ENCODE measurements at regions not wholly inside any gene's neighbourhood (a gene's known extent, or its start where the extent isn't known, plus 50 kb on each side); places are given as distances from the start of the nearest gene placed in this dataset.

DNA sequence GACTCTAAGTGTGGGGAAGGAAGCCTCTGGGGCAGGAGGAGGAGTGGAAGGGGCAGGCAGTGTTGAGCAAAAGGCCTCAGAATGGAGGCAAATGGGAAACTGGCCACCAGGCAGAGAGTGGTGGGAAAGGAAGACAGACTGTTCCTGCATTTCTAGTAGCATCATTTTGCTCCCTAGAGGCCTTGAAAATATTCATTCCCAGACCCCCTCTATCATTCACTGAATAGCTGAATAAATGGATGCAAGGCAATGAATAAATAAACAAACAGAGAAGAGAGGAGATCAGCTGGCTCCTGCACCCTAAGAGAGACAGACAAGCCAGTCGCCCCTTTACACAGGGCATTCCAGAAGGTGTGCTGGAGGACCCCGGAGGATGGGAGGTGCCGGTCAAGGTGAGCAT lies 511.9 kb downstream of the BCOR start:
- no peak for DNase-seq (ENCODE audit: low spot score)
- H3K4me3 ChIP-seq = no peak overlapping the region
- TF ChIP-seq CTCF (IDR thresholded peaks at IDR 0.05) = no peak
- no peak overlapping the region for H3K27ac ChIP-seq

DNA sequence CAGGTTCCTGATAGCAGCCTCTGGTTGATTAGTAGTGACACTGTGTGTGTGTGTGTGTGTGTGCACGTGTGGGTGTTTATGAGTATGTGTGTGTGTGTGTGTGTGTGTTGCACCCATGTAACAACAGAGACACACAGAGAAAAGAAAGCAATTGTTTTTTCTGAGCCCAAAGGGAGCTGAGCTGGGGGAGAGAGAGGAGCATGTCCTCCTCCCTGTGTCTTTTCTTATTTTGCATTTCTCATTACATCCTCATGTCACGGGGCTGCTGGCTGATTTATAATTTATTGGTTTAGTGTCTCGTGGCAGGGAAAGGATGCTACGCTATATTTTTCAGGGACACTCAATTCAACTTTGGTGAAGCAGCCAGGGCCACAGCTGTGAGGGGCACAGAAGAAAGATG lies 511.4 kb downstream of the BCOR start:
- no peak for DNase-seq (ENCODE audit: low spot score)
- no peak overlapping the region for H3K27ac ChIP-seq
- no peak overlapping the region for H3K4me3 ChIP-seq
- no peak for TF ChIP-seq CTCF (IDR thresholded peaks at IDR 0.05)

DNA sequence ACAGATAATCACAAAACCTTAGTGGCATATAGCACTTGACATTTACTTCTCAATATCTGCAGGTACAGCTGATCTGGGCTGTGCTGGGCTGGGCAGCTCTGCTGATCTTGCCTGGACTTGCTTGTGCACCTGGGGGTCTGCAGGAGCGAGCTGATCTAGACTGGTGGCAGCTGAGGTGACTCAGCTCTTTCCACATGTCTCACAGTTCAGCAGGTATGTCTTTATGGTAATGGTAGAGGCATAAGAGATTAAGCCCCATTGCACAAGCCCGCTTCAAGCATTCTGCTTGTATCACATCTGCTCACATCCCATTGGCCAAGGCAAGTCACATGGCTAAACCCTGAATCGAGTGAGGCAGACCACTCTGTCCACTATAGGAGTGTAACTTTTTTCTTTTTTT lies 506.7 kb downstream of the BCOR start:
- DNase-seq (ENCODE audit: low spot score) = no peak
- H3K4me3 ChIP-seq = no peak overlapping the region
- no peak for TF ChIP-seq CTCF (IDR thresholded peaks at IDR 0.05)

DNA sequence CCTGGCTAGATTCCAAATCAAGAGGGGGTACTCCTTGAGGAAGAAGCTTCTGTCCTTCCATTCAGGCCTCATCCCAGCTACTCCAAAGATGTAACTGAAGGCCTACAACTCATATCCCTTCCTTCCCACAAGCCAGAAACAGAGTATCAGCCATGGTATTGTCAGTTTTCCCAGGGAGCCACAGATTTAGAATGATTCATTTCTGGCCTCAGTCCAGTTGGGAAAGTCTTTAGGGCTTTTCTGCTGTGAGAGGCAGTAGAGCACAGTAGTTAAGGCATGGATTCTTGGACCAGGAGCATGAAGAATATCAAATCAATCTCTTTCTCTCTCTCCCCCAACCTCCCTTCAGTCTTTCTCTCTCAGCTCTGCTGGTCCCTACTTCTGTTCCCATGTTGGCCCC lies 505.0 kb downstream of the BCOR start:
- no peak for TF ChIP-seq CTCF (IDR thresholded peaks at IDR 0.05)
- Histone ChIP-seq H3K4me3 (no peak overlapping the region), H3K27ac (no peak overlapping the region)
- no peak for DNase-seq (ENCODE audit: low spot score)

More for the DNA sequence above, 506.7 kb downstream of the BCOR start:
- no peak overlapping the region for H3K27ac ChIP-seq

DNA sequence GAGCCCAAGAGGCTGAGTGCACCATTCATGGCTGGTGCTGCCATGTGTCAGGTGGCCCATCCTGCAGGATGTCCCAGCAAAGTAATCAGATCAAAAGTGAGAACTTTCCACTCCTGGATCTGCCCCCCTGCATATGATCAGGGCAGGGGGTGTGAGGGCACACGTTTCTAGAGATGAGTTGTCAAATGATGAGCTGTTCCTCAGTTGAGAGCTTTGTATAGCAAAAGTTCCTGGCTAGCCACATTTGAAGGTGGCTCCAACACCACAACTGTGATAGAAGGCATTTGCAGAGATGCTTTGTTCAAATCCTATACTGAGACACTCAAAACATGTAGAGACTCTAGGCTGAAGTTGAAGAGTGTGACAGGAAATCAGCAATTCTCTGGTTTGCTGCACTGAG lies 501.8 kb downstream of the BCOR start:
- no peak overlapping the region for H3K4me3 ChIP-seq
- TF ChIP-seq CTCF (IDR thresholded peaks at IDR 0.05) = no peak
- no peak overlapping the region for H3K27ac ChIP-seq
- no peak for DNase-seq (ENCODE audit: low spot score)

DNA sequence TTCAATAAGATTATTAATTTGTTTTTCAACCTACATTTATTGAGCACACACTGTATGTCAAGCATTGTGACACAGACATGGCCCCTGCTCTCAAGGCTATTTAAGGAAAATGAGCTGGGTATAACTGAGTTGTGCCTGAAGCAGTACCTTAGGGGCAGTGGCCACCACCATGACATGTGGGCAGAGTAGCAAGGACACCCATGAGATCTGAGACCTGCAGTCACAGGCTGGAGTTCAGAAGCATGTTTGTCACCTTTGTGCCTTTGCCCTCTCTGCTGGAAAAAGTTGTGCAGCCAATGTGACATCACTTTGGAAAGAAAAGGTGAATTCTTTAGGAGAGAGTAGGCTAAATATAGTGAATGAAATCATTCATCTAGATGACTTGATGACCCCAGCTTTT lies 501.3 kb downstream of the BCOR start:
- no peak overlapping the region for H3K4me3 ChIP-seq
- no peak for TF ChIP-seq CTCF (IDR thresholded peaks at IDR 0.05)
- H3K27ac ChIP-seq = no peak overlapping the region
- no peak for DNase-seq (ENCODE audit: low spot score)

DNA sequence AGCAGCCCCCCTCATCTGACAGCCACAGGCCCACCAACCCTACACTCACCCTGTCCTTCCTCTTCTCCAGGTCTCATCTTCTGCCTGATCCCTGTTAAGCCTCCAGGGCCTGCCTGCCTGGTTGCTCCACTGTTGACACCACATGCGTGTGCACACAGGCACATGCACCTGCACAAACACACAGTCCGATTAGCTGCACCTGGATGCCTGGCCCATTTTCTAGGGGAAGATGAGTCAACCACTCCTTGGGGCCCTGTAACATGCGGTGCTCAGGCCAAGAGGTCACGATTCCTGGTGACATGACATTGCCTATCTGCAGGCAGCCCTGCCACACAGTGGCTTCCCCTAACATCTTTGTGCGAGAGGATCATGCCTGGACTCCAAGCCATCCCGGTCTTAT lies 498.4 kb downstream of the BCOR start:
- DNase-seq (ENCODE audit: low spot score) = no peak
- no peak overlapping the region for H3K4me3 ChIP-seq
- H3K27ac ChIP-seq = no peak overlapping the region
- TF ChIP-seq CTCF (IDR thresholded peaks at IDR 0.05) = no peak

Measured in coronary artery (tissue), 2 donors.